Neutrophil (primary cell): ENCODE measurements at regions not wholly inside any gene's neighbourhood (a gene's known extent, or its start where the extent isn't known, plus 50 kb on each side); places are given as distances from the start of the nearest gene placed in this dataset.

Experiments
- H3K27ac ChIP-seq: fragments of 200-600 bp; sonication (generic); 2 replicates; pipeline ENCODE4 v1.5.1; 2016; ENCODE audit warnings: mild to moderate bottlenecking, moderate library complexity
- H3K27me3 ChIP-seq: fragments of 200-600 bp; sonication (generic); 2 replicates; pipeline ENCODE4 v1.6.0; 2016; ENCODE audit warnings: mild to moderate bottlenecking
- H3K36me3 ChIP-seq: fragments of 200-600 bp; sonication (generic); 2 replicates; pipeline ENCODE4 v1.5.1; 2017
- H3K4me1 ChIP-seq, 2 experiments: fragments of 200-600 bp in 1 of 2; sonication (generic) in 1 of 2; 1 replicate in 1 of 2; 2 replicates in 1 of 2; pipeline versions ENCODE4 v1.5.1 to v1.6.1; 2013 to 2016; ENCODE audit warnings: low read depth in 1 of 2, low read length in 1 of 2, mild to moderate bottlenecking in 1 of 2, moderate library complexity in 1 of 2; ENCODE audit not compliant: control insufficient read depth in 1 of 2, insufficient read depth in 1 of 2
- H3K4me3 ChIP-seq, 2 experiments: fragments of 200-600 bp in 1 of 2; sonication (generic) in 1 of 2; 1 replicate in 1 of 2; 2 replicates in 1 of 2; pipeline ENCODE4 v1.5.1; 2013 to 2016; ENCODE audit warnings: low read depth in 1 of 2, low read length in 1 of 2, mild to moderate bottlenecking in 1 of 2, moderate library complexity in 1 of 2
- H3K9me3 ChIP-seq: fragments of 200-600 bp; sonication (generic); 2 replicates; pipeline ENCODE4 v1.5.1; 2016
- TF ChIP-seq, protein P1 (sequence below): fragments of 200-600 bp; sonication (generic); IDR thresholded peaks from 2 replicates; pipeline ENCODE4 v1.5.1; 2016; ENCODE audit warnings: antibody characterized with exemption

DNA sequence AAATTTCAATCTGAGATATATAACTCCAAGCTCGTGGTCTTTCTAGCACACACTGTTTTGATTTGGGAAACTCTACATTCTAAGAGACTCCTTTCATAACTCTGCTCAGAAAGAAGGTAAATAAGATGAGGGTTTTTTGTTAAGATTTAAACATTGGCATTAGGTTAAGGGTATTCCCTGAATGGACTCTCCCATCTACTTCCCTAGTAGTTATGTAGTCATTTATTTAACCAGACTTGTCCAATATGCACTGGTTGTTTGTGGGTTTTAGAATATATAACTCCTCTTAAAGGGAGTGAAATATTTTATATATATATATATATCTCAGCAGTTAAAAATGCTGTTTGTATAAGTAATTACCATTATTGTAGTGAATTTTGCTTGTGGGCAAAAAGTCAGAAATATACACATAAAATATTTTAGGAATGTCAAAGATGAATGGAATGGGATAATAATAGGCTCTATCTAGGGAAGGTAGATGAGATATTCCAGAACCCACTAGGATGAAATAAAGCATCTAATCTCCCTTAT, 61.5 kb upstream of the WDR75 start:
- no peak overlapping the region for H3K27ac ChIP-seq
- peaks cover 6 to 13% of the 10 kb centered on the region in 2 experiments for H3K4me1 ChIP-seq
- no peak overlapping the region for H3K4me3 ChIP-seq
- no peaks in the 10 kb centered on the region for H3K27me3 ChIP-seq
- TF ChIP-seq, protein P1, sequence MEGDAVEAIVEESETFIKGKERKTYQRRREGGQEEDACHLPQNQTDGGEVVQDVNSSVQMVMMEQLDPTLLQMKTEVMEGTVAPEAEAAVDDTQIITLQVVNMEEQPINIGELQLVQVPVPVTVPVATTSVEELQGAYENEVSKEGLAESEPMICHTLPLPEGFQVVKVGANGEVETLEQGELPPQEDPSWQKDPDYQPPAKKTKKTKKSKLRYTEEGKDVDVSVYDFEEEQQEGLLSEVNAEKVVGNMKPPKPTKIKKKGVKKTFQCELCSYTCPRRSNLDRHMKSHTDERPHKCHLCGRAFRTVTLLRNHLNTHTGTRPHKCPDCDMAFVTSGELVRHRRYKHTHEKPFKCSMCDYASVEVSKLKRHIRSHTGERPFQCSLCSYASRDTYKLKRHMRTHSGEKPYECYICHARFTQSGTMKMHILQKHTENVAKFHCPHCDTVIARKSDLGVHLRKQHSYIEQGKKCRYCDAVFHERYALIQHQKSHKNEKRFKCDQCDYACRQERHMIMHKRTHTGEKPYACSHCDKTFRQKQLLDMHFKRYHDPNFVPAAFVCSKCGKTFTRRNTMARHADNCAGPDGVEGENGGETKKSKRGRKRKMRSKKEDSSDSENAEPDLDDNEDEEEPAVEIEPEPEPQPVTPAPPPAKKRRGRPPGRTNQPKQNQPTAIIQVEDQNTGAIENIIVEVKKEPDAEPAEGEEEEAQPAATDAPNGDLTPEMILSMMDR = no peak
- no peaks in the 10 kb centered on the region for H3K9me3 ChIP-seq
- no peaks in the 10 kb centered on the region for H3K36me3 ChIP-seq

DNA sequence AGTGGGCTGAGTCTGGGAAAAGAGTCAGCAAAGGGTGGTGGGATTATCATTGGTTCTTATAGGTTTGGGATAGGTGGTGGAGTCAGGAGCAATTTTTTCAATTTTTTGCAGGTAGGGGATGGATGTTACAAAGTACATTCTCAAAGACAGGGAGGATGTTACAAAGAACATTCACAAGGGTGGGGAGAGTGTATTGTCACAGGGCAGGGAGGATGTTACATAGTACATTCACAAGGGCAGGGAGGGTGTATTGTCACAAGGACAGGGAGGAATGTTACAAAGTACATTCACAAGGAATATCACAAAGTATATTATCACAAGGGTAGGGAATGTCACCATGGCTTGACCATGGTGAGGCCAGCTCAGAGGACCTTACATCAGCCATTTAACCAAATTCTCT, 58.6 kb upstream of the WDR75 start:
- TF ChIP-seq, protein P1 = no peak
- Histone ChIP-seq H3K4me1 (peaks cover 6 to 17% of the 10 kb centered on the region in 2 experiments), H3K4me3 (no peak overlapping the region), H3K27me3 (no peaks in the 10 kb centered on the region), H3K9me3 (no peaks in the 10 kb centered on the region), H3K27ac (no peak overlapping the region), H3K36me3 (no peaks in the 10 kb centered on the region)

GRCh38 chr2:189386741-189387140, 54.5 kb upstream of the WDR75 start:
- Histone ChIP-seq H3K4me3 (no peak overlapping the region), H3K9me3 (no peaks in the 10 kb centered on the region), H3K36me3 (no peaks in the 10 kb centered on the region), H3K27ac (no peak overlapping the region), H3K27me3 (no peaks in the 10 kb centered on the region), H3K4me1 (peaks cover 6 to 17% of the 10 kb centered on the region in 2 experiments)
- TF ChIP-seq, protein P1 = no peak

DNA sequence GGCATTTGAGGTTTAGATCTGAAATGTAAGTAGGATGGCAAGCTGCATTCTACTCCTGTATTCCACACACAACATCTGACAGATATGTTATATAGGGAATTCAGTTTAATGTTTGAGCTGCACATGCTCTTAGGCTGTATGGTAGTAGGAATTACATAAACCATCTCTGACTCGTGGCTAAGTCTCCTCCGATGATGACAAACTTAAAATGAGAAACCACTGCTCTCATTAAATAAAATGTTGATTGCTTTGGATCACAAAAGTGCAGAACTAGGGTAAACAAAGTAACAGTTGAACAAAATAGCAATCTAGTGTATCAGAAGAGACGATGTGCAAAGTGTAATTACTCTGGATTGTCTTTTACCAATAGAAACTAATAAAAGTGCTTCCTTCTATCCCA, 50.1 kb upstream of the WDR75 start:
- no peak overlapping the region for H3K27ac ChIP-seq
- no peaks in the 10 kb centered on the region for H3K4me1 ChIP-seq
- TF ChIP-seq, protein P1 = no peak
- no peak overlapping the region for H3K4me3 ChIP-seq
- no peaks in the 10 kb centered on the region for H3K36me3 ChIP-seq
- H3K9me3 ChIP-seq = no peaks in the 10 kb centered on the region
- H3K27me3 ChIP-seq = no peaks in the 10 kb centered on the region
